BLaER1 (cell line): ENCODE measurements at regions not wholly inside any gene's neighbourhood (a gene's known extent, or its start where the extent isn't known, plus 50 kb on each side); places are given as distances from the start of the nearest gene placed in this dataset.

Experiments
- H3K27ac ChIP-seq: shearing (Covaris generic); formaldehyde crosslinking; 2 replicates; pipeline ENCODE4 v1.8.1; 2022
- H3K27me3 ChIP-seq: shearing (Covaris generic); formaldehyde crosslinking; 2 replicates; pipeline ENCODE4 v1.8.1; 2022
- H3K36me3 ChIP-seq: shearing (Covaris generic); formaldehyde crosslinking; 2 replicates; pipeline ENCODE4 v1.8.1; 2022
- H3K4me1 ChIP-seq: shearing (Covaris generic); formaldehyde crosslinking; 2 replicates; pipeline ENCODE4 v1.8.1; 2022
- H3K4me2 ChIP-seq: shearing (Covaris generic); formaldehyde crosslinking; 2 replicates; pipeline ENCODE4 v1.8.1; 2022
- H3K4me3 ChIP-seq: shearing (Covaris generic); formaldehyde crosslinking; 2 replicates; pipeline ENCODE4 v1.8.1; 2022
- H3K9ac ChIP-seq: shearing (Covaris generic); formaldehyde crosslinking; 2 replicates; pipeline ENCODE4 v1.8.1; 2022
- H3K9me3 ChIP-seq: shearing (Covaris generic); formaldehyde crosslinking; 2 replicates; pipeline ENCODE4 v1.8.1; 2022
- H4K20me1 ChIP-seq: shearing (Covaris generic); formaldehyde crosslinking; 2 replicates; pipeline ENCODE4 v1.8.1; 2022
- Cebpa-rat ChIP-seq: shearing (Covaris generic); IDR thresholded peaks from 2 replicates; pipeline ENCODE4 v1.8.1; 2022

DNA sequence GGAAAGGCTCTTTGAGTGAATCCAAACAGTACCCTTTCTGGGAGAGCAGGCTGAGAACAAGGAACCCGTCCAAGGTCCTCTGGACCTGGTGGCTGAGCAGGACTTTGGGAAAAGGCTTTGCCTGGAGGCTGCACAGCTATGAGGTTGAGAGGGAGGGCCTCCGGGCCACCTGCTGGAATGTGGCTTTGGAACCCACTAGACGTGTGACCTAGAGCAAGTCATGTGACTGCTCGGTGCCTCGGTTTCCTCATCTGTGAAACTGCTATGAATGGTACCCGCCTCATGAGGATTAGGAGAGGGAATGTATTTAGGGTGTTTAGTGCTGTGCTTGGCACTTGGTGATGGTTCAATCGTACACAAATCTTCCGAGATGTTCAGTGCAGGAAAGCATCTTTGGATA lies 50.4 kb downstream of the HAPSTR1 start:
- H4K20me1 ChIP-seq: no peaks in the 10 kb centered on the region
- H3K9me3 ChIP-seq: no peaks in the 10 kb centered on the region
- no peak for TF ChIP-seq Cebpa-rat
- H3K4me2 ChIP-seq: no peak overlapping the region
- no peaks in the 10 kb centered on the region for H3K36me3 ChIP-seq
- H3K27me3 ChIP-seq: no peaks in the 10 kb centered on the region
- H3K9ac ChIP-seq: no peak overlapping the region
- peaks cover 35% of the 10 kb centered on the region for H3K4me1 ChIP-seq
- H3K27ac ChIP-seq: no peak overlapping the region
- no peak overlapping the region for H3K4me3 ChIP-seq

DNA sequence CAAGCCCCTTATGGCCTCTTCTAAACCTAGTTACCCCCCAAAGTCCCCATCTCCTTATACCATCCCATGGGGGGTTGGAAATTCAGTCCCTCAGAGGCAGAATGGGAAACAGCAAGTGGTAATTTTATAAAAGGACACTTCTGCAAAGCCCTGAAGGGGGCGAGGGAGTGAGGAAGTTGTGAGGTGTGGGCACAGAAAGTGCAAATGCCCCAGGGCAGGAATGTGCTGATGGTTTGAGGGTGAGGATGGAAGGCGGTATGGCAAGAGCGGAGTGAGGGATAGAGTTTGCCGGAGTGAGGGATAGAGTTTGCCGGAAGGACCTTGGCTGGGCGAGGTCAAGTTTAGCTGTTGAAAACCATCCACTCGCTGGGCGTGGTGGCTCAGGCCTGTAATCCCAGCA lies 52.7 kb downstream of the HAPSTR1 start:
- Histone ChIP-seq H3K4me2 (no peak overlapping the region), H3K27me3 (no peaks in the 10 kb centered on the region), H3K9me3 (no peaks in the 10 kb centered on the region), H3K36me3 (no peaks in the 10 kb centered on the region), H3K4me1 (peaks cover 21% of the 10 kb centered on the region), H3K27ac (no peak overlapping the region), H3K4me3 (no peak overlapping the region), H3K9ac (no peak overlapping the region), H4K20me1 (no peaks in the 10 kb centered on the region)
- no peak for TF ChIP-seq Cebpa-rat

DNA sequence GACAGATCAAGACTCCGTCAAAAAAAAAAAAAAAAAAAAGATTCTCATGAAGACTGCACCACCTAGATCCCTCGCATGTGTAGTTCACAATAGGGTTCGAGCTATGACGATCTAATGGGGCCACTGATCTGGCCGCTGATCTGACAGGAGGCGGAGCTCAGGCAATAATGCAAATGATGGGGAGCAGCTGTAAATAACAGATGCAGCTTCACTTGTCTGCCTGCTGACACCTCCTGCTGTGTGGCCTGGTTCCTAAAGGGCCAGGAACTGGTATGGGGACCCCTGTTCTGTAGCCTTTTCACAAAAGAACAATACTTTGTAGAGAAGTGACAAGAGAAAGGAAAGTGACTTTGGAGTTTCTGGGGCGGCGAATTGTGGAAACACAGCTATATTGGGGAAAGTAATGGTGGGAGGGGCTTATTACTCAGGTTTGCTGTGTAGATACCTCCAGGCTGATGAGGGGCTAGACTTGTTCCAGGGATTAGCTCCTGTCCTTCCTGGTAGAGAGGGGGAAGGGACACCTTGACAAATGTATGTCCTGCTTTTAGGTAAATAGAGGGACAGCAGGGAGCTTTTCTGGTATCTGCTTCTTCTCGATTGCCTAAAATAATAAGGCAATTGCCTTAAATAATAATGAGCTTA lies 57.1 kb downstream of the HAPSTR1 start:
- H3K4me2 ChIP-seq: no peak overlapping the region

DNA sequence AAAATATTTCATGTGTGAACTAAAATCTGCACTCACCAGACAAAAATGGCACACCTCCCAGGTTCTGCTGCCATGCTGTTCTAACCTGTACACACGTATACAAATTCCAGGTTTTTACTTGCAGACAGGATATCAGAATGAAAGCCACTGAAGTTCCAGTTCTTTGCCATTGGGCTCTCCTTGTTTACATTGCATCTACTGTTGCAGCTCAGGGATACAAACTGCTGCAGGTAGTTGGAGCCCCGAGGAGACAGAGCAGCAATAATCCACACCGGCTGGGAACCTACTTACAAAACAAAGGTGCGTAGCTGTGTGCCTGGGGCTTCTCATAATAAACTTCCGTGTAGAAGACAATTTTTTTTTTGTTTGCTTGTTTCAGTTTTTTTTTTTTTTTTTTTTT lies 59.6 kb downstream of the HAPSTR1 start:
- no peak for TF ChIP-seq Cebpa-rat
- H3K9me3 ChIP-seq: no peaks in the 10 kb centered on the region
- H3K4me3 ChIP-seq: no peak overlapping the region
- H4K20me1 ChIP-seq: no peaks in the 10 kb centered on the region
- H3K27ac ChIP-seq: no peak overlapping the region
- peaks cover 16% of the 10 kb centered on the region for H3K4me1 ChIP-seq
- no peak overlapping the region for H3K4me2 ChIP-seq
- H3K36me3 ChIP-seq: no peaks in the 10 kb centered on the region
- no peaks in the 10 kb centered on the region for H3K27me3 ChIP-seq
- H3K9ac ChIP-seq: no peak overlapping the region

More for the DNA sequence above, 57.1 kb downstream of the HAPSTR1 start:
- Histone ChIP-seq H3K27ac (no peak overlapping the region), H3K4me3 (no peak overlapping the region), H3K4me1 (peaks cover 16% of the 10 kb centered on the region), H4K20me1 (no peaks in the 10 kb centered on the region), H3K9ac (no peak overlapping the region), H3K27me3 (no peaks in the 10 kb centered on the region), H3K9me3 (no peaks in the 10 kb centered on the region), H3K36me3 (no peaks in the 10 kb centered on the region)
- TF ChIP-seq Cebpa-rat: no peak

DNA sequence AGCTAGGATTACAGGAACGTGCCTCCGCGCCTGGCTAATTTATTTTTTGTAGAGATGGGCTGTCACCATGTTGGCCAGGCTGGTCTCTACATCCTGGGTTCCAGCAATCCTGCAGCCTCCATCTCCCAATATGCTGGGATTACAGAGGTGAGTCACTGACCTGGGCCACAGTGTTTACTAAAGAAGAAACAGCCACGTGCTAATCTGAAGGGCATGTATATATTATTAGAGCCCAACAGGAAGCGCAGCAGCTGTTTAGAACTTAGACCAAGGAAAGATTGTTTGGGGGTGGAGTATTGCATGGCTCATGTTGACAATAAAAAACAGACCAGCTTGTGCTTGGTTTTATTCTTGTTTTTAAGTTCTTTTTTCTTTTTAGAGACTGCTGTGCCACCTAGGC lies 60.2 kb downstream of the HAPSTR1 start:
- Histone ChIP-seq H3K4me2 (peak overlapping the region; percentile 39), H4K20me1 (no peaks in the 10 kb centered on the region), H3K9me3 (no peaks in the 10 kb centered on the region), H3K36me3 (no peaks in the 10 kb centered on the region), H3K27me3 (no peaks in the 10 kb centered on the region), H3K4me1 (peaks cover 13% of the 10 kb centered on the region), H3K4me3 (no peak overlapping the region), H3K9ac (no peak overlapping the region), H3K27ac (no peak overlapping the region)
- no peak for TF ChIP-seq Cebpa-rat

DNA sequence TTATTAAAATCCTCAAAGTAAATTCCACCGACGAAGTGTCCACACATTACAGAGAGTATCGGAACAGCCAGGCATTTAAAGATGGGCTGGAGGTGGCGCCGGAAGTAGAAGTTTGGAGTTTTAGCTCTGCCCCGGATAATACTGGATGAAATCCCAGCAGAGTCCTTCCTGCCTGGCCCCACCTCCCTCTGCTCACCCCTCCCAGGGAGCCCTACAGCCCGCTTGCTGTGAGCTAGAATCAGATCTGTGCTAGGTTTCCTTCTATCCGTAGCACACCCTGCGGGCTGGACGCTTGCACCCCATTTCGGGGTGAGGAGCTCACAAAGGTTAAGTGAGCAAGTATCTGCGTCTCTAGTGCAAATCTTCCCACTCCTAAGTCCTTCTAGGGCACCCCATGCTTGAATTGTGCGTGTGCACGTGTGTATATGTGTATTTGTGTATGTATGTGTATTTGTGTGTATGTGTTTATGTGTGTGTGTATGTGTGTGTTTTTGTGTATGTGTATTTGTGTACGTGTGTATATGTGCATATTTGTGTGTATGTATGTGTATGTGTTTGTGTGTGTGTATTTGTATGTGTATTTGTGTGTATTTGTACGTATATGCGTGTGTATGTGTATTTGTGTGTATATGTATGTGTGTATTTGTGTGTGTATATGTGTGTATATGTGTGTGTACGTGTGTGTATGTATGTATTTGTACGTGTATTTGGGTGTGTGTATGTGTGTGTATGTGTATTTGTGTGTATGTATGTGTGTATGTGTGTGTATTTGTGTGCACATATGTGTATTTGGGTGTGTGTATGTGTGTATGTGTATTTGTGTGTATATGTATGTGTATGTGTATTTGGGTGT lies 61.4 kb downstream of the HAPSTR1 start:
- H3K27ac ChIP-seq: no peak overlapping the region

DNA sequence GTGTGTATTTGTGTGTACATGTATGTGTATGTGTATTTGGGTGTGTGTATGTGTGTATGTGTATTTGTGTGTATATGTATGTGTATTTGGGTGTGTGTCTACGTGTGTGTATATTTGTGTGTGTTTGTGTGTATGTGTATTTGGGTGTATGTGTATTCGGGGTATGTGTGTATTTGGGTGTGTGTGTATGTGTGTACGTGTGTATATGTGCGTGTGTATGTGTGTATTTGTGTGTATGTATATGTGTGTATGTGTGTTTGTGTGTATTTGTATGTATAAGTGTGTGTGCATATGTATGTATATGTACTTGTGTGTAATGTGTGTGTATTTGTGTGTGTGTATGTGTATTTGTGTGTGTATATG lies 62.0 kb downstream of the HAPSTR1 start:
- Histone ChIP-seq H3K9me3 (no peaks in the 10 kb centered on the region), H3K27ac (no peak overlapping the region), H3K36me3 (no peaks in the 10 kb centered on the region), H3K4me2 (no peak overlapping the region), H3K27me3 (no peaks in the 10 kb centered on the region), H4K20me1 (no peaks in the 10 kb centered on the region), H3K9ac (no peak overlapping the region), H3K4me3 (no peak overlapping the region), H3K4me1 (peaks cover 11% of the 10 kb centered on the region)
- TF ChIP-seq Cebpa-rat: no peak

More for the DNA sequence above, 61.4 kb downstream of the HAPSTR1 start:
- no peaks in the 10 kb centered on the region for H3K9me3 ChIP-seq
- no peak for TF ChIP-seq Cebpa-rat
- no peak overlapping the region for H3K4me3 ChIP-seq
- H3K27me3 ChIP-seq: no peaks in the 10 kb centered on the region
- H3K36me3 ChIP-seq: no peaks in the 10 kb centered on the region
- no peaks in the 10 kb centered on the region for H4K20me1 ChIP-seq
- H3K4me2 ChIP-seq: no peak overlapping the region
- peaks cover 11% of the 10 kb centered on the region for H3K4me1 ChIP-seq
- H3K9ac ChIP-seq: no peak overlapping the region

DNA sequence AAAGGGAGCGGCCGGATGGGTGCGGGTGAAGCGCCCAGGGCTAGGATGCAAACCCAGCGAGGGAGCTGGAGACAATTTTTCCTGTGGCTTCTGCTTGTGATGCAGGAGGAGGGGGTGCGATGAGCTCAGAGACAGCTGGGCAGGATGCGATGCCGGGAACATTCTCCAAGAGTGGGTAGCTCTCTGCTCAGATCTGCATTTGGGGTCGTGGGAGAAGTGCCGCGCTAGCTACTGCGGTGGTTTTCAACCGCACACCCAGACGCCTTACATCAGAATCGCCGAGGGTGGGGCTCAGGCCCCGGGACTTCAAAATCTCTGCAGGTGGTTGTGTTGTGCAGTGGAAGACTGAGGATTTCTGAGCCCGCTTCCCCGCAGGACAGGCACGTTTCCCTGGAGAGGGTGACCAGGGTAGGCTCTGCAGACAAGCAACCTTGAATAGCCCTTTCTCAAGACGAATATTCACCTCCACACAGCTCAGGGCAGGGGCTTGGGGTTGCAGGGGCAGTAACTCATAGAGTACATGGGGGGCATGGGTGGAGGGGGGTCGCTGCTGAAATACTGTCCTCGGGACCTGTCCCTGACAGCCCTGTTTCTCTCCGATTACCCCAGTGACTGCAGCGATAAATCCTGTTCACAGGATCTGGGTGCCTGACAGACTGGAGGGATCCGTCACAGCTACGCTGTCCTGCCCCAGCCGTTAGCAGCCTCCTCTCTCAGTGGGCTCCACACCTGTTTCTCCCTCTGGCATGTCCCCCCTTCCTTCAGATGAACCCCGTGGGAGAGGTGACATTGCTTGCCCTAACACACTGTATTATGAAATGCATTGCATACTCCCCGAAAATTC lies 63.3 kb downstream of the HAPSTR1 start:
- H3K4me1 ChIP-seq: peaks cover 11% of the 10 kb centered on the region
- no peak overlapping the region for H3K4me3 ChIP-seq
- H3K27me3 ChIP-seq: no peaks in the 10 kb centered on the region
- H3K4me2 ChIP-seq: no peak overlapping the region
- H4K20me1 ChIP-seq: no peaks in the 10 kb centered on the region
- H3K36me3 ChIP-seq: no peaks in the 10 kb centered on the region
- TF ChIP-seq Cebpa-rat: no peak
- no peak overlapping the region for H3K9ac ChIP-seq
- H3K9me3 ChIP-seq: no peaks in the 10 kb centered on the region
- H3K27ac ChIP-seq: no peak overlapping the region

DNA sequence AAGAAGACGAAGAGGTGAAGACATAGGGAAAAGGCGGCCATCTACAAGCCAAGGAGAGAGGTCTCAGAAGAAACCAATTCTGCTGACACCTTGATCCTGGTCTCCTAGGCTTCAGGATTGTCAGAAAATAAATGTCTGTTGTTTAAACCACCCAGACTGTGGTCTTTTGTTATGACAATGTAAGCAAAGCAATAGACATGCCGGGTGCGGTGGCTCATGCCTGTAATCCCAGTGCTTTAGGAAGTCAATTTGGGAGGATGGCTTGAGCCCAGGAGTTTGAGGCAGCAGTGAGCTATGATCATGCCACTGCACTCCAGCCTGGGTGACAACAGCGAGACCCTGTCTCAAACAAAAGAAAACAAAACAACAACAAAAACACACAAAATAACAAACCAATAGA lies 64.4 kb downstream of the HAPSTR1 start:
- Histone ChIP-seq H3K4me1 (peaks cover 11% of the 10 kb centered on the region), H3K4me2 (no peak overlapping the region), H3K4me3 (no peak overlapping the region), H3K27me3 (no peaks in the 10 kb centered on the region), H4K20me1 (no peaks in the 10 kb centered on the region), H3K27ac (no peak overlapping the region), H3K9ac (no peak overlapping the region), H3K9me3 (no peaks in the 10 kb centered on the region), H3K36me3 (no peaks in the 10 kb centered on the region)
- no peak for TF ChIP-seq Cebpa-rat
